GM18519 (cell line): ENCODE measurements at regions not wholly inside any gene's neighbourhood (a gene's known extent, or its start where the extent isn't known, plus 50 kb on each side); places are given as distances from the start of the nearest gene placed in this dataset.
"Not testable (repeated sequence)": the region's sequence is repeated elsewhere in the genome, so short reads cannot be mapped to it uniquely, and the experiment has no call there.

Source experiments
- ATAC-seq: cut with Tn5 transposase; IDR thresholded peaks from one replicate; pipeline ENCODE4 v1.9.1; 2021; ENCODE audit warnings: mild to moderate bottlenecking, moderate library complexity; ENCODE audit not compliant: unreplicated experiment, low FRiP score

GRCh38 chr14:49160983-49161382, 425.2 kb downstream of the RPS29 start:
- no peak for ATAC-seq

GRCh38 chr14:49159081-49159480, 427.1 kb downstream of the RPS29 start:
- ATAC-seq = no peak

GRCh38 chr14:49139593-49139992, 446.6 kb downstream of the RPS29 start:
- ATAC-seq = no peak

GRCh38 chr14:49134940-49135339, 451.2 kb downstream of the RPS29 start:
- no peak for ATAC-seq

DNA sequence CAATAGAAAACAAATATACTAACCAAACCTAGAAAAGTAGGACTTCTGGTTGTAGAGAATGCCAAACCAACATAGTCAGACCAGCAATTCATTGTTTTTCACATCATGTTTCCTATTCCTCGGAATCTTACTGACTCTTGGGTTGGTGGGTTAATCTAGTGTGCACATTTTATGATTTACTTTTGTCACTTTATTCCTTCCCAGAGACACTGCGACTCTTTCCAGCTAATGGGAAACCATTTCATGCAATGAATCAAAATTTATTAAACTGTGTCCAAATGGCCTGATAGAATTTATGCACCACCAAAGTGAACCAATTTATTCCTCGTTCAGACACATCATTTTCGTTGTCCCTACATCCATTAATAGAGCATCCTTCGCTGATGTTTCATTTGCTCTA, 464.9 kb downstream of the RPS29 start:
- ATAC-seq = no peak

DNA sequence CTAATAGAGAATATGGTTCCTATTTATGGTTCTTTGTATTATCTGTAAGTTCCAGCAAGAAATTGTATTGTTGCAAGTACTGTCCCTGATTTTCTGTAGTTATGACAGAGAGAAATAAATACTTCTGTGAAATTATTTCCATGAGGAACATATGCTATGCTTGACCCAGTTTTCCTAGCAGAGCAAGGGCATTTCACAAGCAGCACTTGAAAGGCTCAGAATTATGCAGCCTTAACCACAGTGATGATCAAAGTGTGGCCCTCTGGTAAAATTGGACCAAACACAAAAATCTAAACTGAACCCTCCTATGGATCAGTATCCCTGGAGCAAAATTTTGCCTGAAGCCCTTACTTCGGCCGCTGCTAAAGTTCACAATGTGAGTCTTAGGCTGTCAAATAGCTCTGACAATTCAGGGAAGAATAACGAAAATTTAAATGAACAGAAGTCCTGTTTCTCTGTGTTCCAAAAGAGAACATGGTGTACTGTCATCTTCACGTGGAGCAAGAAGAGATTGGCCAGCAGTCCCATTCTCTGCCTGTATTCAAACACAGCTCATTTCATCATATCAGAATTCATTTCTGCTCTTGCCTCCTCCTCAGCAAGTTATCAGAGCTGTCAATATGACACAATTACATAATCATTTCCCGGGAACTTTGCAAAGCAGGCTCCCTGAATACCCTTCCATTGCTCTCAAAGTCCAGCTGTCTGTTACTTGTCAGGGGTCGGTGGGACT, 471.9 kb downstream of the RPS29 start:
- ATAC-seq = no peak

- ATAC-seq = no peak
These were observed 479.2 kb downstream of the RPS29 start for GRCh38 chr14:49106741-49107667.

DNA sequence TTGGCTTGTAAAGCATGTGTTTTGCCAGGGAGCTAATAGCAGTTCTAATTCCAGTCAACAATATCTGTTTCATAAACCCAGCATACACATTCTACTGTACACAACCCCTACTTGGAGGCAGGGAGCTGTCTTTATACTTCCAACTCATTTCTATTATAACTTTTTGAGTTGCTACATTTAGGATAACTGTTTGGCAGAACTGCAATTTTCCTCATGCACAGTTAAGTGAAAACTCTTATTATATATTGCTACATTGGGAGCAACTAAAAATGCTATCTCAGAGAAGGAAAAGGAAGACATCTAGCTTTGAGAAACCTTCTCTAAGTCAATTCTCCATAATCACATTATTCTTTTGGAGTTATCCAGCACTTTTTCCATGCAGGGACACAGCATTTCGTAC, 480.2 kb downstream of the RPS29 start:
- ATAC-seq = no peak

DNA sequence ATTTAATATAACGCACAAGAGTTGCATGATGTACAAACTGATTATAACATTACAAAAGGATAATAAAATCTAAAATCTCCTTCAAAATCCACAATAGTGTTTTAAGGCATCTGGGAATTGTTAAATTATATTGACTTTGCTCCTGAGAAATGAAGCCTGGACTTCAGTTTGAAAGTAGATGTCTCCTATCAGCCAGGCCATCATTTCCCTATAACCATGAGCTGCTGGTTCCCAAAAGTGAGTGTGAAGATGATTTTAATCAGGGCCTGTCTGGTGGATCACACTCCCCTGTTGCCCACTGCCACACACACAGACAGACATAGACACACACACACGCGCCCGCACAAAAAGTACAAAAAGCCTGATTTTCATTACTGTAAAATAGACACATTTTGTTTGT, 480.7 kb downstream of the RPS29 start:
- ATAC-seq = no peak

DNA sequence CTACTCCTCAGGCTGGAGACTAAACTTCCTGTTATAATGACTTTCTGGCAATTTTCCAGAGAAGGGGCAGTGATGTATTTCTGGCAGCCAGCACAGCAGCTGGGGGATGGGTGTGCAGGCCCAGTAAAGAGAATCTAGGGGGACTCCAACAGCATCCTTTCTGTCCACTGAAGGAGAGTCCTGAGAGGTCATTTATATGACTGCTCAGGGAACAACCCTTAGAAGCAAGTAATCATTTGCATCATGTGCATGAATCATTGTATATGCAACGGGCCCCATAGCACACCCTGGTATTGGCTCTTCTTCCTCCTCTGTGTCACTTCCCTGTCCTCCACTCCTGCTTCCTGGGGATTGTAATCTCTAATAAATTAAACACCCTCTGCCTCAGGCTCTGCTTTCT, 493.8 kb downstream of the RPS29 start:
- ATAC-seq = no peak

GRCh38 chr14:49089107-49089506, 497.1 kb downstream of the RPS29 start:
- no peak for ATAC-seq

GRCh38 chr14:49073292-49073691, 512.9 kb downstream of the RPS29 start:
- ATAC-seq = not testable (repeated sequence)

GRCh38 chr14:49058511-49058910, 527.7 kb downstream of the RPS29 start:
- no peak for ATAC-seq

DNA sequence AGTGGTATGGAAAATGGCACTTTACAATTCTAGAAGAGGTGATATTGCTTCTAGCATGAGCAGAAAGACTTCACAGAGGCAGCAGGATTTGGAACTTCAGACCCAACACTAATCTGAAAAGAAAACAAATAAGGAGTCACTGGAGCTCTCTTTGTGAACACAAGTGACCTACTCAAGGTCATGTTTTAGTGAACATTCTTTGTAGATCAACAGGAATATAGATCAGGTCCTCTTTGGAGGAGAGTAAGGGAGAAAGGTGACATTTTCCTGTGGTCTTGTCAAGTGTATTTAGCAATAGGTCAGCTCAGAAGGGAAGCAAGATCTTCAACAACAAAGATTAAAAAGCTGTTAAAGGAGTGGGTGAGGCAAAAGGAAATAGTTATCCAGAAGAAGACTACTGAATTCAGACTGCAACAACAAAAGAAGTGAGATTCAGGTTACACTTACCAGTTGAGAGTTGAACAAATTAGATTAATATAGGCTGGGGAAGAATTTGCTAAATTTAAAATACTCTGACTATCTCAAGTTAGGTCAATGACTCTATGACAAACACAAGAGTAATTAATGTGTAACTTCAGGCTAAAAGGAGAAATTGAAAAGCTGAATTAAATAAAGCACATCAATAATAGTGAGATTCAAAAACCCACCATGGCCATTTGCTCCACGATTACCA, 528.2 kb downstream of the RPS29 start:
- no peak for ATAC-seq

- ATAC-seq = no peak
These were observed 530.2 kb downstream of the RPS29 start for GRCh38 chr14:49056021-49056420.

DNA sequence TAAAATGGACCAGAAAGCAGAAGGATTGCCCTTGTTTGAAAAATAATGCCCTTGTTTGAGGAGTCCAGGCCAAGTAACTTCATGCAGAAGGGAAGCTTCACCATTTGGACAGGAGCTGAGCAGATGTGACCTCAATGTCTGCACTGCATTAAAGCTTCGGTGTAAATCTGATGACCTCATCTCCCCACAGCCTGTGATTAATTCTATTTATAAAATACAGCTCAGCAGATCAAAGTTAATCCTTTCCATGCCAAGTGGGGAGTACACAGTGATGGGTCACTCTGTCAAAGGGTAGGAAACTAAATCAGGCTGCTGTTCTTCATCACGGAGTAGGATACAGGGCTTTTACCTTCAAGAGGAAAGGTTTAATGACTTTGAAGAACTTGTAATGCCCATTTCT, 533.7 kb downstream of the RPS29 start:
- ATAC-seq = no peak

DNA sequence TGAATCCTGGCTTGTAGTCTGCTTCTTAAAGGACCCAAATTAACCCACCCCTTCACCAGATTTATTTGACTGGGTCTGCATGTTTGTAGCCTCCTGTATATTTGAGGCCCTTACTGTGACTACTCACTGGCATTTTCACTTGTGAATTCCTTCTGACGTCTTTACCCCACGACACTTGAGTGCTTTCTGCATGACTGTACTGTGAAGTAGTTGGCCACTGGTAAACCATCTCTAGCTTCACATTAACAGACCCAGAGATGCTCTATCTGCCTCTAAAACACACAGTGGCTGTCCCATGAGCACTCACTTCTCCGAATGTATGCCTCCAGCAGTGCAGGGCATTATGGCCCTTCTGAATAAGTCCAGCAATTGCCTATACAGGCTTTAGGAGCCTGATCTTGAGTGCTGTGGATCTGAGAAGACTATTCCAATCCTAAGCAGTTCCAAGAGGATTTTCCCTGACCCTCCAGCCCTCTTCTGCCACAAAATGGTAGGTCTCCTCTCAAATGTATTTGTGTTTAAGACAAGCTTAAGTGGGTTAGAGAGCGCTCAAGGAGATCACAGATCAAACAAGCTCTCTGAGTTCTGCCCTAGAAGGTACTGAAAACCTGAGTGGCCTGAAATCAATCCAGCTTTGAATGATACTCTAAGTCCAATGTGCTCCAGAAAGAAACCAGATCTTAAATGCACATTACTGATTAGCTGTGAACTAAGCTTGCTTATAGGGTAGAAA, 534.7 kb downstream of the RPS29 start:
- no peak for ATAC-seq

DNA sequence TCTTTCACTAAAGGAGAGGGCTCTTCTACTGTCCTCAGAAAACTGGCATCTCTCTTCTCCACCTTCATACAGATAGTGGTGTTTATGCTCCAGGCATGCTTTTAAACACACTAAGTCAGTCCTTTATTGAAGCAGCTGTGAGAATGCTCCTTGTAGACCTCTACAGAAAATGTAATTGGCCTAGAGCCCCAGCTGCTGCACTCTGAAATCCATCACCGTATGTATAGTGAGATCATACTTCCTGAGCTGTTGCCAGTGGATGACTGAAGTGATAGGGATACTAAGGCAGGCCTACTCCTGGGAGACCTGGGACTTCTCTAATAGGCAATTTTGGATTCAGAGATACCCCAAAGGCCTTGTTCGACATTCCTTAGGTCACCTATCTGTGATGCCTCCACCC, 535.4 kb downstream of the RPS29 start:
- no peak for ATAC-seq

GRCh38 chr14:49049711-49050110, 536.5 kb downstream of the RPS29 start:
- ATAC-seq = no peak

GRCh38 chr14:49044981-49045380, 541.2 kb downstream of the RPS29 start:
- ATAC-seq = no peak
